ENCODE measurements at regions not wholly inside any gene's neighbourhood (a gene's known extent, or its start where the extent isn't known, plus 50 kb on each side); places are given as distances from the start of the nearest gene placed in this dataset.

DNA sequence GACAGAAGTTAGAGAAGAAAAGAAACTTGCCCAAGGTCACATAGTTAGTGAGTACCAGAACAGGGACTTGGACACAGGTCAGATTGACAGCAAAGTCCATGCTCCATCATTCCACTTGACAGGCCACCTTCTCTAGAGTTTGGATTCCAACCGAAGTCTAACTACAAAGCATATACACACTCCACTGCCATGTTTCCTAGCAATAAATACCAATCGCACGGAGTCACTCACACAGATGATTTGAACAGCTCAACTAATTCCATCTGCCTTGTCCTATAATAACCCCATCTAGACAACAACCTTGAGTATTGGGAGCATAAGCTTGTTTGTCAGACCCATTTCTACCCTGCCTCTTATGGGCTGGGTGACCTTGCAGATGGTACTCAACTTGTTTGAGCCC, 334.6 kb upstream of the MGAT5 start:
- Histone ChIP-seq H4K20me1 (ENCODE audit: insufficient read depth, low read length, poor library complexity, severe bottlenecking) (no peaks in the 10 kb centered on the region), H2AFZ (ENCODE audit: low read length) (no peak overlapping the region), H3K4me3 (ENCODE audit: low read length, poor library complexity, severe bottlenecking) (no peak overlapping the region), H3K4me1 (ENCODE audit: insufficient read depth, low read length, poor library complexity, severe bottlenecking) (no peaks in the 10 kb centered on the region), H3K9me2 (replicated peaks; ENCODE audit: low read depth, low read length) (no peaks in the 10 kb centered on the region), H3K36me3 (ENCODE audit: insufficient read depth, low read length) (no peaks in the 10 kb centered on the region), H3K9ac (ENCODE audit: low read depth, low read length, poor library complexity, severe bottlenecking) (no peak overlapping the region), H3K27me3 (ENCODE audit: insufficient read depth, low read length, poor library complexity, severe bottlenecking) (no peaks in the 10 kb centered on the region), H3F3A (ENCODE audit: low read depth) (no peaks in the 10 kb centered on the region), H3K4me2 (ENCODE audit: low read depth, low read length, poor library complexity, severe bottlenecking) (no peak overlapping the region), H3K9me3 (ENCODE audit: insufficient read depth, low read depth, low read length) (no peaks in the 10 kb centered on the region), H3K79me2 (ENCODE audit: insufficient read depth, low read length) (no peaks in the 10 kb centered on the region)
- TF ChIP-seq, protein P1, sequence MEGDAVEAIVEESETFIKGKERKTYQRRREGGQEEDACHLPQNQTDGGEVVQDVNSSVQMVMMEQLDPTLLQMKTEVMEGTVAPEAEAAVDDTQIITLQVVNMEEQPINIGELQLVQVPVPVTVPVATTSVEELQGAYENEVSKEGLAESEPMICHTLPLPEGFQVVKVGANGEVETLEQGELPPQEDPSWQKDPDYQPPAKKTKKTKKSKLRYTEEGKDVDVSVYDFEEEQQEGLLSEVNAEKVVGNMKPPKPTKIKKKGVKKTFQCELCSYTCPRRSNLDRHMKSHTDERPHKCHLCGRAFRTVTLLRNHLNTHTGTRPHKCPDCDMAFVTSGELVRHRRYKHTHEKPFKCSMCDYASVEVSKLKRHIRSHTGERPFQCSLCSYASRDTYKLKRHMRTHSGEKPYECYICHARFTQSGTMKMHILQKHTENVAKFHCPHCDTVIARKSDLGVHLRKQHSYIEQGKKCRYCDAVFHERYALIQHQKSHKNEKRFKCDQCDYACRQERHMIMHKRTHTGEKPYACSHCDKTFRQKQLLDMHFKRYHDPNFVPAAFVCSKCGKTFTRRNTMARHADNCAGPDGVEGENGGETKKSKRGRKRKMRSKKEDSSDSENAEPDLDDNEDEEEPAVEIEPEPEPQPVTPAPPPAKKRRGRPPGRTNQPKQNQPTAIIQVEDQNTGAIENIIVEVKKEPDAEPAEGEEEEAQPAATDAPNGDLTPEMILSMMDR (conservative IDR thresholded peaks at IDR 0.05; ENCODE audit: low read length) = no peak
- no peak for TF ChIP-seq EZH2phosphoT487 (IDR thresholded peaks at IDR 0.05; ENCODE audit: borderline replicate concordance)

- Histone ChIP-seq H3K79me2 (ENCODE audit: insufficient read depth, low read length) (no peaks in the 10 kb centered on the region), H3K4me3 (ENCODE audit: low read length, poor library complexity, severe bottlenecking) (no peak overlapping the region), H3F3A (ENCODE audit: low read depth) (no peaks in the 10 kb centered on the region), H3K9ac (ENCODE audit: low read depth, low read length, poor library complexity, severe bottlenecking) (no peak overlapping the region), H4K20me1 (ENCODE audit: insufficient read depth, low read length, poor library complexity, severe bottlenecking) (no peaks in the 10 kb centered on the region), H2AFZ (ENCODE audit: low read length) (no peak overlapping the region), H3K4me1 (ENCODE audit: insufficient read depth, low read length, poor library complexity, severe bottlenecking) (no peaks in the 10 kb centered on the region), H3K4me2 (ENCODE audit: low read depth, low read length, poor library complexity, severe bottlenecking) (no peak overlapping the region), H3K9me3 (ENCODE audit: insufficient read depth, low read depth, low read length) (no peaks in the 10 kb centered on the region), H3K9me2 (replicated peaks; ENCODE audit: low read depth, low read length) (no peaks in the 10 kb centered on the region), H3K27me3 (ENCODE audit: insufficient read depth, low read length, poor library complexity, severe bottlenecking) (no peaks in the 10 kb centered on the region), H3K36me3 (ENCODE audit: insufficient read depth, low read length) (no peaks in the 10 kb centered on the region)
- TF ChIP-seq, protein P1 (conservative IDR thresholded peaks at IDR 0.05; ENCODE audit: low read length) = no peak
- TF ChIP-seq EZH2phosphoT487 (IDR thresholded peaks at IDR 0.05; ENCODE audit: borderline replicate concordance) = no peak
These were observed 326.0 kb upstream of the MGAT5 start for GRCh38 chr2:133927894-133928293.

DNA sequence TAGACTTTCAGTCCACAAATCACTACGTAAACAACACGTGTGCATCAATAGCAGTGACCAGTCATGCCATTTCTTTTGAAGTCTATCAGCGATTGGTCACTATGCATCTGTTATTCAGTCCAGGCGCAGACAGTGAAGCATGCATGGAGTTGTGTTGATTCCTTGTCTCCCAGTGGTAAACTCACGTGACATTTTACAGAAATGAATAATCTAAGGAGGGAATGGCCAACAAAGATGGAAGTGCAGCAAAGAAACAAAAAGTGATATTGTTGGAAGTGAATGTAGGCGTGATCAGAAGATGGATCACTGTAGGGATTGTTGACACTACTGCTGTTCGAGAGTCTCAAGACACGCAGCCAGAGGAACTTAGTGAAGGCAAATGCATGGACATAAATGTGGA, 317.8 kb upstream of the MGAT5 start:
- H3K4me3 ChIP-seq (ENCODE audit: low read length, poor library complexity, severe bottlenecking) = no peak overlapping the region

More for the DNA sequence above, 317.8 kb upstream of the MGAT5 start:
- no peaks in the 10 kb centered on the region for H3F3A ChIP-seq (ENCODE audit: low read depth)
- H4K20me1 ChIP-seq (ENCODE audit: insufficient read depth, low read length, poor library complexity, severe bottlenecking) = no peaks in the 10 kb centered on the region
- H3K4me2 ChIP-seq (ENCODE audit: low read depth, low read length, poor library complexity, severe bottlenecking) = no peak overlapping the region
- H3K36me3 ChIP-seq (ENCODE audit: insufficient read depth, low read length) = no peaks in the 10 kb centered on the region
- H3K79me2 ChIP-seq (ENCODE audit: insufficient read depth, low read length) = no peaks in the 10 kb centered on the region
- no peak overlapping the region for H3K9ac ChIP-seq (ENCODE audit: low read depth, low read length, poor library complexity, severe bottlenecking)
- no peak overlapping the region for H2AFZ ChIP-seq (ENCODE audit: low read length)
- peaks cover 4% of the 10 kb centered on the region for H3K27me3 ChIP-seq (ENCODE audit: insufficient read depth, low read length, poor library complexity, severe bottlenecking)
- no peak for TF ChIP-seq EZH2phosphoT487 (IDR thresholded peaks at IDR 0.05; ENCODE audit: borderline replicate concordance)
- TF ChIP-seq, protein P1 (conservative IDR thresholded peaks at IDR 0.05; ENCODE audit: low read length) = no peak
- H3K9me2 ChIP-seq (replicated peaks; ENCODE audit: low read depth, low read length) = no peaks in the 10 kb centered on the region
- no peaks in the 10 kb centered on the region for H3K9me3 ChIP-seq (ENCODE audit: insufficient read depth, low read depth, low read length)
- no peaks in the 10 kb centered on the region for H3K4me1 ChIP-seq (ENCODE audit: insufficient read depth, low read length, poor library complexity, severe bottlenecking)

All from Loucy (cell line).